Neutrophil (primary cell): ENCODE measurements at regions not wholly inside any gene's neighbourhood (a gene's known extent, or its start where the extent isn't known, plus 50 kb on each side); places are given as distances from the start of the nearest gene placed in this dataset.
A peak's percentile ranks its signal among the peaks of the same experiment; 100 is the strongest.

Experiments
- H3K27ac ChIP-seq: fragments of 200-600 bp; sonication (generic); 2 replicates; pipeline ENCODE4 v1.5.1; 2016; ENCODE audit warnings: mild to moderate bottlenecking, moderate library complexity
- H3K27me3 ChIP-seq: fragments of 200-600 bp; sonication (generic); 2 replicates; pipeline ENCODE4 v1.6.0; 2016; ENCODE audit warnings: mild to moderate bottlenecking
- H3K36me3 ChIP-seq: fragments of 200-600 bp; sonication (generic); 2 replicates; pipeline ENCODE4 v1.5.1; 2017
- H3K4me1 ChIP-seq, 2 experiments: fragments of 200-600 bp in 1 of 2; sonication (generic) in 1 of 2; 1 replicate in 1 of 2; 2 replicates in 1 of 2; pipeline versions ENCODE4 v1.5.1 to v1.6.1; 2013 to 2016; ENCODE audit warnings: low read depth in 1 of 2, low read length in 1 of 2, mild to moderate bottlenecking in 1 of 2, moderate library complexity in 1 of 2; ENCODE audit not compliant: control insufficient read depth in 1 of 2, insufficient read depth in 1 of 2
- H3K4me3 ChIP-seq, 2 experiments: fragments of 200-600 bp in 1 of 2; sonication (generic) in 1 of 2; 1 replicate in 1 of 2; 2 replicates in 1 of 2; pipeline ENCODE4 v1.5.1; 2013 to 2016; ENCODE audit warnings: low read depth in 1 of 2, low read length in 1 of 2, mild to moderate bottlenecking in 1 of 2, moderate library complexity in 1 of 2
- H3K9me3 ChIP-seq: fragments of 200-600 bp; sonication (generic); 2 replicates; pipeline ENCODE4 v1.5.1; 2016
- TF ChIP-seq, protein P1 (sequence below): fragments of 200-600 bp; sonication (generic); IDR thresholded peaks from 2 replicates; pipeline ENCODE4 v1.5.1; 2016; ENCODE audit warnings: antibody characterized with exemption

DNA sequence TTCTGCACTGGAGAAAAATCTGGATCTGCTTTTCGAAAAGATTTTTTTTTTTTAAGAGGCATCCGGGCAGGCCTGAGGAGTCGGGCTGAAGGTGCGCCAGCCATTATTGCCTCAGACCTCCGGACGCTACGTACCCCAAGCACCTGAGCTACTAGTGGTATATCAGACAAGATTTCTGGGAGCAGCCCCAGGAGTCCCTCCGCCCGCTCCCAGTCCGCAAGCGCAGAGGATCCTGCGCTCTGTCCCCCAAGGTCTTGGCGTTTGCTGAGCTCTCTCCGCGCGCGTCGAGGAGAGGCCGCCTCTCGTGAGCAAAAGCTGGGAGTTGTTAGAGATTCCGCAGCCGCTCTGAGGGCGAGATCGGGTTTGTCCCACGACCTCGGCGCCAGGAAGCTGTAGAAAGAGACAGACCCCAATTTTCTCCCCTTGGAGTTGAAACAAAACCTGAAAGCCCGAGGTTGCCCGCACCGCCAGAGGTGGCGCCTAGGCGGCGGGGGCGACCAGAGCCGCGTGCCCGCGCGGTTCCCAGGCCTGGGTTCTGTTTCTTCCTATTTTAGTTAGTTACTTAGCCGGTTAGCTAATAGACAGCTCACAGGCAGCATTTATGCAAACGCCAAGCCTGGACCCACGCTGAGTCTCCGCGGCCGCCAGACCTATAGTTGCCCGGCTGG lies 72.5 kb upstream of the POLG start:
- Histone ChIP-seq H3K4me1 (peaks cover 10 to 42% of the 10 kb centered on the region in 2 experiments), H3K27me3 (peaks cover 100% of the 10 kb centered on the region), H3K9me3 (no peaks in the 10 kb centered on the region), H3K36me3 (no peaks in the 10 kb centered on the region), H3K27ac (no peak overlapping the region), H3K4me3 (peak overlapping the region in 1 of 2 experiments; percentile 31)
- TF ChIP-seq, protein P1, sequence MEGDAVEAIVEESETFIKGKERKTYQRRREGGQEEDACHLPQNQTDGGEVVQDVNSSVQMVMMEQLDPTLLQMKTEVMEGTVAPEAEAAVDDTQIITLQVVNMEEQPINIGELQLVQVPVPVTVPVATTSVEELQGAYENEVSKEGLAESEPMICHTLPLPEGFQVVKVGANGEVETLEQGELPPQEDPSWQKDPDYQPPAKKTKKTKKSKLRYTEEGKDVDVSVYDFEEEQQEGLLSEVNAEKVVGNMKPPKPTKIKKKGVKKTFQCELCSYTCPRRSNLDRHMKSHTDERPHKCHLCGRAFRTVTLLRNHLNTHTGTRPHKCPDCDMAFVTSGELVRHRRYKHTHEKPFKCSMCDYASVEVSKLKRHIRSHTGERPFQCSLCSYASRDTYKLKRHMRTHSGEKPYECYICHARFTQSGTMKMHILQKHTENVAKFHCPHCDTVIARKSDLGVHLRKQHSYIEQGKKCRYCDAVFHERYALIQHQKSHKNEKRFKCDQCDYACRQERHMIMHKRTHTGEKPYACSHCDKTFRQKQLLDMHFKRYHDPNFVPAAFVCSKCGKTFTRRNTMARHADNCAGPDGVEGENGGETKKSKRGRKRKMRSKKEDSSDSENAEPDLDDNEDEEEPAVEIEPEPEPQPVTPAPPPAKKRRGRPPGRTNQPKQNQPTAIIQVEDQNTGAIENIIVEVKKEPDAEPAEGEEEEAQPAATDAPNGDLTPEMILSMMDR: no peak

DNA sequence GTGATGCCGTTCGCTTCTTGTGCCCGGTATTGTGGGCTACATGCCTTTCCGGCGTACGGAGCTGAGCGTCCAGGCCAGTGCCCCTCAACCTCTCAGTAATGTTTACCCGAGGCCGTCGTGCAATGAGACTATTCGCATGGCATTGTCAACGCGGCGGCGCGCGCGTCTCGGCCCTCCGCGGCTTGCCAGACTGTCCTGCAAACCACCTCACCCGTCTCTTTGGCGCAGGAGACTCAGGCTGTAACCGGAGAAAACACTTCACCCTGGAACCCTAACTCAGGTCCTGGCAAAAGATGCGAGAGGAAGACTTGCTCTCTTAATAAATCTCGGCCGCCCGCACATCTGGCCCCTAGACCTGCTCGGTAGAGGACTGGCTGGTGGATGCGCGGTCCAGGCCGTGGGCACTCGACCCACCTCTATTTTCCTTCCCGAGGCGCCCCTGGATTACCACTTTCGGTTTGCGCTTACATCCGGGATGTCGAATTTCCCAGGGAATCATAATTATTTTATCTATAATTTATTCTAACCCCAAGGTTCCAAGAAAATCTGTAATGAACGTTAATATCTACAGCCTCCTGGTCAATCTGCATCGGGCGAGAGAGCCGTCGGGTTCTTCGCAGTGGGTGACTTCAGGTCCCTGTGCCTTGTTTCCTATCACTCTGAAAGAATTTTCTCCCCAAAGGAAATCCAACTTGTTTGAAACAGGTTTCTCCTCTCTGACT lies 71.8 kb upstream of the POLG start:
- TF ChIP-seq, protein P1: no peak
- Histone ChIP-seq H3K4me3 (peak overlapping the region in 1 of 2 experiments; percentile 31), H3K27ac (no peak overlapping the region), H3K27me3 (peaks cover 100% of the 10 kb centered on the region), H3K36me3 (no peaks in the 10 kb centered on the region), H3K9me3 (no peaks in the 10 kb centered on the region), H3K4me1 (peaks cover 10 to 39% of the 10 kb centered on the region in 2 experiments)

DNA sequence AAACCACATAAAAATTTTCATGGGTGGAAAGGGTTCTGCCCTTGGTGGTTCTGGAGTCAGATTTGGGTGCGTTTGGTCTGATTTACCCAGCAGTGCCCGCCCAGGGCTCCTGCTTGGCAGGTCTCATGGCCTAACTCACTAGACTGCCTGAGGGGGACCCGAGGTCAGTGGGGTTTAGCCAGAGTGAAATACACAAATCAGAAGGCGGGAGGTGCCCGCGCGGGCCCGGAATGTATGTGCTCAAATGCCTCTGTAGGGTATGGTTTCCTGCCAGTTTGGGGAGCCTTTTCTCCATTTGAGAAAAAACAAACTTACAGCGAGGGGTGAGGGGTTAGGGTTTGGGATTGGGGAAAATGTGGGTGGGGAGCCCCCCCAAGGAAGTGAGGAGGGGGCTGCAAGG lies 70.9 kb upstream of the POLG start:
- no peaks in the 10 kb centered on the region for H3K9me3 ChIP-seq
- peaks cover 100% of the 10 kb centered on the region for H3K27me3 ChIP-seq
- TF ChIP-seq, protein P1: no peak
- H3K27ac ChIP-seq: no peak overlapping the region
- H3K36me3 ChIP-seq: no peaks in the 10 kb centered on the region
- H3K4me1 ChIP-seq: peaks cover 10 to 34% of the 10 kb centered on the region in 2 experiments
- no peak overlapping the region for H3K4me3 ChIP-seq

GRCh38 chr15:89404023-89404422 lies 69.4 kb upstream of the POLG start:
- Histone ChIP-seq H3K9me3 (no peaks in the 10 kb centered on the region), H3K4me1 (peaks cover 16 to 43% of the 10 kb centered on the region in 2 experiments), H3K27ac (no peak overlapping the region), H3K4me3 (no peak overlapping the region), H3K27me3 (peaks cover 100% of the 10 kb centered on the region), H3K36me3 (no peaks in the 10 kb centered on the region)
- TF ChIP-seq, protein P1: no peak

DNA sequence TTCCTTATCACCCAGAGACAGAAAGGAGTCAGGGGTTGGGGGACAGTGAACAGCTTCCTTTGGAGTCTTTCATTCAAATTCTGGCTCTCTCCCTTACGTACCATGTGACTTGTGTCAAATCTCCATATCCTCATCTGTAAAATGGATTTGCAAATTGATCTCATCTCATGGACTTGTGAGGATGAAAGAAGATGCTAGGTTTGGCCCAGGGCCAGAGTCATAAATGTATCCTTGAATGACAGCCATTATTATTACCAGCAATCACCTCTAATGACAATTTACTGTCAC lies 67.8 kb upstream of the POLG start:
- no peaks in the 10 kb centered on the region for H3K9me3 ChIP-seq
- H3K36me3 ChIP-seq: no peaks in the 10 kb centered on the region
- H3K27me3 ChIP-seq: peaks cover 100% of the 10 kb centered on the region
- H3K27ac ChIP-seq: no peak overlapping the region
- no peak overlapping the region for H3K4me3 ChIP-seq
- H3K4me1 ChIP-seq: peaks cover 11 to 29% of the 10 kb centered on the region in 2 experiments
- TF ChIP-seq, protein P1: no peak
